Central memory CD8-positive, alpha-beta T cell (primary cell): ENCODE measurements at regions not wholly inside any gene's neighbourhood (a gene's known extent, or its start where the extent isn't known, plus 50 kb on each side); places are given as distances from the start of the nearest gene placed in this dataset.

ENCODE experiments used
- ATAC-seq: fragments of 150-1000 bp; cut with Tn5 transposase; replicated peaks from 2 replicates; pipeline ENCODE4 v1.10.0; 2022; ENCODE audit warnings: mild to moderate bottlenecking, moderate FRiP score, moderate number of reproducible peaks; ENCODE audit not compliant: poor library complexity, severe bottlenecking; ENCODE audit errors: extremely low read depth
- DNase-seq, 2 donors: peaks; one replicate each; pipeline ENCODE4 v3.0.0; 2021; ENCODE audit warnings: low spot score in 2 of 2
- H3K27ac Mint-ChIP-seq: one replicate; pipeline ENCODE4 v1.8.0; 2022; ENCODE audit warnings: low read depth, mild to moderate bottlenecking, moderate library complexity, mixed read lengths
- H3K27me3 Mint-ChIP-seq: one replicate; pipeline ENCODE4 v1.8.0; 2022; ENCODE audit warnings: mixed read lengths
- H3K36me3 Mint-ChIP-seq: one replicate; pipeline ENCODE4 v1.8.0; 2022; ENCODE audit warnings: mild to moderate bottlenecking, moderate library complexity, mixed read lengths; ENCODE audit not compliant: insufficient read depth
- H3K4me1 Mint-ChIP-seq: one replicate; pipeline ENCODE4 v1.8.0; 2022; ENCODE audit warnings: mixed read lengths
- H3K4me3 Mint-ChIP-seq: one replicate; pipeline ENCODE4 v1.8.0; 2022; ENCODE audit warnings: mild to moderate bottlenecking, moderate library complexity, mixed read lengths
- H3K9me3 Mint-ChIP-seq: one replicate; pipeline ENCODE4 v1.8.0; 2022; ENCODE audit warnings: mixed read lengths

DNA sequence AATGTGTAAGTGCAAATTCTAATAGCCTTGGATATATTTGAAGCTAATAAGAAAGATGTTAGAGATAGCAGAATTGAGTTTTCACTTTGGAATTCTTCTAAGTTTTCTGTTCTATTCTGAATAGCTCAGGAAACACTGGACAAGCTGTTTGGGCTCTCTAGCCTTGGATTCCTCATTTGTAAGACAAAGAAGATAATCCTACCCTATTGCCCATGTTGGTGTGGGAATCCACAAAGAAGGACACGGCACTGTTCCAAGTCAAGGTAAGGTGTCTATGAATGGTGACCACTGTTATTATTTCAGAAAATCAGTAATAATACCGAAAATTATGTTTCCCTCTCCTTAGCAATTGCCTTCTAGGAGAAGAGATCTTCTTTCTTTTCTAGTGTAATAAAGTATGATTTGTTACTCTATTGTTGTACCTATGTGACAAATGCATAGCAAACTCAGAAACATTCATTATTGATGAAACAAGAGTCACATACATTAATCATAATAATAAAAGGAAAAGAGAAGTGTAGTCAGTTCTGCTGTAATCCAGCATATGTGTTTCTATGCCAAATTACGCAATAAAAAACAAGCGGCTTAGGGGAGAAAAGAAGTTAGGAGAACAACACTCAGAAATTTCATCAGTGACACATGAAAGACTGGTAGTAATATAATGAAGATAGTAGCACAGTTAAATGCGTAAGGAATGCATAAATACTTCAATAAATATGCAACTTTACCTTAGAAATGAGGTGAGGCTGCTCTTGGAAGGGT lies 1012.3 kb upstream of the PHF14 start:
- no peaks in the 10 kb centered on the region for H3K4me1 Mint-ChIP-seq
- H3K36me3 Mint-ChIP-seq = peaks cover 2% of the 10 kb centered on the region
- H3K4me3 Mint-ChIP-seq = no peak overlapping the region
- DNase-seq = no peak
- no peak for ATAC-seq
- no peak overlapping the region for H3K27ac Mint-ChIP-seq
- H3K9me3 Mint-ChIP-seq = peaks cover 19% of the 10 kb centered on the region
- no peaks in the 10 kb centered on the region for H3K27me3 Mint-ChIP-seq

DNA sequence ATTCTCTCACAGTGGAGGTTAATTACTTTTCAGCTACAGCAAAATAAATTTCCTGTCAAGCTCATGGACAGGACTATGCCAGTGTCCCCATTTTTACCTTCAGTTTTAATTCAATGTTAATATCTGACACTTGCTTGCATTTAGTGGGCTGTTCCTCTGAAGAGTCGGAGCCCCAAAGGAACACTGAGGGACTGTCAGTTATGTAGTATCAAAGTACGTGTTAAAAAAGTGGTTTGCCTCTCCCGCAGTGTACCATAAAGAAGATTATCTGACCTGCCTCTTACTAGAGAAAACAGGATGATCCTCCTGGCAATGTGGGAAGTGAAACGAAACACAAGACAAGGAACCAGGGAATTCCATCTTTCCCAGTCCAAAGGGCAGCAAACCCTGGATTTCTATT lies 1010.9 kb upstream of the PHF14 start:
- peaks cover 11% of the 10 kb centered on the region for H3K9me3 Mint-ChIP-seq
- no peaks in the 10 kb centered on the region for H3K27me3 Mint-ChIP-seq
- no peak for ATAC-seq
- H3K4me1 Mint-ChIP-seq = no peaks in the 10 kb centered on the region
- no peak for DNase-seq
- no peak overlapping the region for H3K4me3 Mint-ChIP-seq
- H3K36me3 Mint-ChIP-seq = peaks cover 2% of the 10 kb centered on the region
- H3K27ac Mint-ChIP-seq = no peak overlapping the region

DNA sequence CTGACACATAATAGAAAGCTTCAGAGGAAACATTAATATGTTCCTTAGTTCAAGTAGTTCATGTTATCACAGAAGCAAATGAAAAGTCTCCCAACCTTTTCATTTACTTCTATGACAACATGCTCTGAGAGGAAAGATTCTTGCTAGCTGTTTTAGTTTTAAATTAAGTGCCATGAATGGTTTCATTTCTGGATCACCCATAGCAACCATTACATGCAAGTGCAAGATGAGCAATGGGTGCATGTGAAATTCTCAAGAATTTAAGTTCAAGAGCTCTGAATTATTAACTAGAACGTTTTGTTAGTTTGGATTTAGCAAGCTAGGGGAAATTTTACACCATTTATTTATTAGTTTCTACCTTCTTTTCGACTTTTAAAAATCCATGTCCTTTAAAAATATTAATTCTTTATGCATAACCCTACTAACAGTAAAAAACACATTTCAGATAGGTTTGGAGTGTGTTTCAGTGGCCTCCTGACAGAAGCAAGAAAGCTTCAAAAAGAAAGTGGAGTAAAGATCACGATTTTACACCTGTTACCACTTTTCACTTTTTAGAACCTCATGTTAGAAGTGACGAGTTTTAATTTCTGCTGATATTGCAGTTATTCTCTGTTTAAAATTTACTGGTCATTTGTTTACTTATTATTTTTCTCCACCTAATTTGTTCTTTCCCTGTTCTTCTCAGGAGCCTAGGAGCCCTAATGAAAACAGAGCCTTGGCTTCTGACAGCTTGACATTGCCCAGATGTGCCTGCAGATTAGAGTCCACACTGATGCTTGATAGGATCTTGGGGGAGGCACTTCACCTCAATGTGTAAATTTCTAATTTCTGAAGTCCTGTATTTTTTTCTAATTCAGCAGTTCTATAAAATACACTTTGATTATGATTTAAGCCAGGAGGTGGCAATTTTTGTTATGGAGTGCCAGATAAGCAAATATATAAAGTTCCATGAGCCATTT lies 995.3 kb upstream of the PHF14 start:
- no peaks in the 10 kb centered on the region for H3K27me3 Mint-ChIP-seq
- no peak overlapping the region for H3K27ac Mint-ChIP-seq
- H3K36me3 Mint-ChIP-seq = no peaks in the 10 kb centered on the region
- ATAC-seq (no peak), DNase-seq (no peak)
- H3K4me3 Mint-ChIP-seq = no peak overlapping the region
- peaks cover 6% of the 10 kb centered on the region for H3K9me3 Mint-ChIP-seq
- no peaks in the 10 kb centered on the region for H3K4me1 Mint-ChIP-seq

DNA sequence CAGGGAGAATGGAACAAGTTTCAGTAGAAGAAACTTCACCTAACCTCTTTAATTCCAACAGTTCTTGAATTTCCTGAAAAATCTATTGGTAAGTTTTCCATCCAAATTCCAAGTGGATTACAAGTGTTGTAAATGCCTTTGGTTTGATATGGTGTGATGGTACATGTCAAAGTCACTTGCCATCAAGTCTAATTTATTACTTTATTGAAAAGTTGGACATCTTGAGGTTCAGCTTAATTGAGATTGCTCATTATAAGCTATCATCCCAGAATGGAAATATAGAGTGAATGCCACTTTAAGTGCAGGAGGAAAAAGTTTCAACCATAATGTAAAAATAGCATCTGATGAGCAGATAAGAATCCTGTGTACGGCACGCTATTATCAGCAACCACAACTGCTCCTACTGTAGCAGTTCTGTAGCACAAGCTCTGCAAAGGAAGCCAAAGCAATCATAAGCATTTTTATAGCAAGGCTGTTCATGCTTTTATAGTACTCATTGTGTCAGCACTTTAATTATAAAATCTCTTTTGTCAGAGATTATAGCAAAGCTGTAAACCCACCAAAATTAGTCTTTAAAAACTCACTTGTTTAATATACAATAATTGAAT lies 991.8 kb upstream of the PHF14 start:
- no peak overlapping the region for H3K4me3 Mint-ChIP-seq
- peaks cover 6% of the 10 kb centered on the region for H3K9me3 Mint-ChIP-seq
- H3K36me3 Mint-ChIP-seq = no peaks in the 10 kb centered on the region
- ATAC-seq (no peak), DNase-seq (no peak)
- no peaks in the 10 kb centered on the region for H3K27me3 Mint-ChIP-seq
- H3K27ac Mint-ChIP-seq = no peak overlapping the region
- H3K4me1 Mint-ChIP-seq = no peaks in the 10 kb centered on the region

DNA sequence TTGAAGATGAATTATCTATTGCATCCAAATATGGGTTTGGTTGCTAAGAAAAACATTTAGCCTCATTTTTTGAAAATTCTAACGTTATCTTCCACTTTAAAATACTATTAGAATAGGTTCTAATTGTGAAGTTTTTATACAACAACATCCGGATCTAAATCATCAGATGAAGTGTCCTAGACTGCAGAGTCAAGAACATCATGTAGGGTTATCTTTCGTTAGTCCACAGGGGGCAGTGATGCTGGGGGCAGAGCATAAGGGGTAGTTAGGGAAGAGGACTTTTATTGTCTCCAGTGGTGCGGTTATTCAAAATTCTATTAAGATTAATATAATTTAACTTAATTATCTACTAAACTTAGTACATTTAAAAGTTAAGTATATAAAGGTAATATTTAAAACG lies 990.6 kb upstream of the PHF14 start:
- Mint-ChIP-seq H3K9me3 (peaks cover 6% of the 10 kb centered on the region), H3K4me3 (no peak overlapping the region), H3K4me1 (no peaks in the 10 kb centered on the region), H3K27ac (no peak overlapping the region), H3K27me3 (no peaks in the 10 kb centered on the region), H3K36me3 (no peaks in the 10 kb centered on the region)
- no peak for DNase-seq
- ATAC-seq = no peak

DNA sequence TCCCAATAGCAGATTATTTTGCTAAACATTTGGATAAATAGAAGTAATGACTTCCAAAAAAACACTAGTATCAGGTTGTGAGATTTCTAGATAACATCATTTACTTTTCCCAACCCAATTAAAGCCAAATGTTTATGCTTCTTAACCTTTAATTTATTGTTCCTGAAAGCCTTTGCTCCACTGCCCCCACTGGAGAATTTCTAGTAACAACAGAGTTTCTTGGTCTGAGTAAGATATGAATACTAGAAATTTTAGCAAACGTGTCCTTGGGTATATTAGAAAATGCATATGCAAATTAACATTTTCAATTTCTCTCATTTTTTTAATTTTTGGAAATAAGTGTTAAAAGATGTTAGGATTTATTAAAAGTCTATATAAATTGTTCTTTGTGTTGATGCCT lies 958.0 kb upstream of the PHF14 start:
- no peak overlapping the region for H3K4me3 Mint-ChIP-seq
- H3K36me3 Mint-ChIP-seq = no peaks in the 10 kb centered on the region
- DNase-seq = no peak
- no peak overlapping the region for H3K27ac Mint-ChIP-seq
- H3K9me3 Mint-ChIP-seq = peaks cover 14% of the 10 kb centered on the region
- H3K27me3 Mint-ChIP-seq = no peaks in the 10 kb centered on the region
- no peaks in the 10 kb centered on the region for H3K4me1 Mint-ChIP-seq
- ATAC-seq = no peak

DNA sequence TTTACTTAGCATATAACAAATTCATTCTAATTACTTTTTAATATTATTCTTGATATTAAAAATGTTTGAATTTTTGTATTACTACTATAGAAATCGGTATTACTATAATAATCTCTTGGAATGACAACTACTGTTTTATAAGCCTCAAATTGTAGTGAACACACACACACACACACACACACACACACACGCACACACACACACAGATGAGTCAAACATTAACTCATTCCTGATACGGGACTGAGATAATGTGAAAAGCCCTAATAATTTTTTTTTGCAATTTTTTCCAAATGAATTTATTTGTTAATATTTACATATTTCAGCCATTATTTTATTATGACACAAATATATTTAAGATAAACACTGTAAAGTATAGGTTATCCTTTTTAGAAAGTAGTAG lies 951.2 kb upstream of the PHF14 start:
- Mint-ChIP-seq H3K27ac (no peak overlapping the region), H3K36me3 (no peaks in the 10 kb centered on the region), H3K27me3 (no peaks in the 10 kb centered on the region), H3K9me3 (peaks cover 9% of the 10 kb centered on the region), H3K4me3 (no peak overlapping the region), H3K4me1 (no peaks in the 10 kb centered on the region)
- DNase-seq = no peak
- ATAC-seq = no peak

DNA sequence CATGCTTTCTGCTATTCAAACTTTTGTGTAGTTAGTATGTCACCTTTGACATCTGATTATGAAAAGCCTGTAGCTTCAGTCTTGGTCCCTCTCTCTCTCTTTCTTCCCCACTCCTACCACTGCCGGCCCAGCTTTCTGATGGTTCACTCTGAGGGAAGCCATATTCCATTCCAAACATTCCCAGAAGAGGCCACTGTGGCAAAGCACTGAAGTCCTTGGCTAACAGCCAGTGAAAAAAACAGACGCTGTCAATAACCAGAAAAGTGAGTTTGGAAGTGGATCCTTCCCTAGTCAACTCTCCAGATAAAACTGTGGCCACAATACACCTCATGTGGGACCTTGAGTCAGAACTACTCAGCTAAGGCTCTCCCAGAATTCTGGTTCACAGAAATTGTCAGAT lies 950.7 kb upstream of the PHF14 start:
- ATAC-seq (no peak), DNase-seq (no peak)
- Mint-ChIP-seq H3K27me3 (no peaks in the 10 kb centered on the region), H3K4me3 (no peak overlapping the region), H3K27ac (no peak overlapping the region), H3K4me1 (no peaks in the 10 kb centered on the region), H3K9me3 (peaks cover 9% of the 10 kb centered on the region), H3K36me3 (no peaks in the 10 kb centered on the region)

DNA sequence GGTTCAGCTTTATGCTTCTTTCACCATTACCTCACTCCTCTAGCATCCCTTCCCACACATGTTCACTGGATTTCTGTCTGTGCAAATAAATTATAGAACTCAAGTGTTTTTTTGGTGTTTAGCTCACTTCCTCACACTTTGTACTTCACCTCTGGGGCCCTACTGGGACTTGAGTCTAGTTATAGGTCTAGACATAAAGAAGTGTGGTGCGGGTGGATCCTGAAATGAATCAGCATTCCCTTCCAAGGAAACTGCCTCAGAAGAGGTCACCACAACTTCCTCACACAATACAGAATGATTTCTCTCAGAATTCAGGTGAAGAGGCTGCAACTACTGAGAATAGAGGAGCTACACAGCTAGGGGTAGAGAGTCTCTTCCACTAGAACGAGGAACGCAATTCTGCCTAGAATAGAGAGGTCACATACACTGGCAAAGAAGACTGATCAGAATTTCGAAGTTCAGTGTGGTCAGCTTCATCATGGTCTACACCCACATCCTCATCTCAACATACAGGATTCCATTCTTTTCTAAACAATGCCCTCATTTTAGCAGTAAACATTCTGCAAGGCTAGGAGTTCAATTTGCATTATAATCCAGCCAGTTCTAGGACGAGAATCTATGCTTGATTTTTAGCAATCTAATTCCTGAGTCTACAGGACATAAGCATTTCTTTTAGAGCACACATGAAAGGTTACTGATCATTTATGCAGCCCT lies 938.7 kb upstream of the PHF14 start:
- ATAC-seq (no peak), DNase-seq (no peak)
- no peaks in the 10 kb centered on the region for H3K27me3 Mint-ChIP-seq

DNA sequence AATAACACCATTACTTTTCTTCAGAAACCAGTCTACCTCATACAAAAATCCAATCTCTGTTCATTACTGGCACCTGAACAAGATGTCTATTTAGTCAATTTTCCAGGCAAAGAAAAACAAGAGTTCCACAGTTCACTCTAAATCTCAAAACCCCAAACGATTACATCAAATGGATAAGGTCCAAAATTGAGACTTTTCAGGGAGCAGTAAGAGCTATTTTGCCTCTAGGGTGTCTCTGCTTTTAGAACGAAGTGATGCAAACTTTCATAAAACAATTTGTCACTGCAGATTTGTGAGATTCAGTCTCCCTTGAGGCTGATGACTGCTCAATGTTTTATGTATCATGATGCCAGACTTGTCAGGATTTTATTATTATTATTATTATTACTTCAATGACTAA lies 937.0 kb upstream of the PHF14 start:
- peaks cover 9% of the 10 kb centered on the region for H3K9me3 Mint-ChIP-seq
- DNase-seq (no peak), ATAC-seq (no peak)
- H3K4me1 Mint-ChIP-seq = no peaks in the 10 kb centered on the region
- H3K36me3 Mint-ChIP-seq = no peaks in the 10 kb centered on the region
- no peak overlapping the region for H3K4me3 Mint-ChIP-seq
- H3K27me3 Mint-ChIP-seq = no peaks in the 10 kb centered on the region
- H3K27ac Mint-ChIP-seq = no peak overlapping the region

More for the DNA sequence above, 938.7 kb upstream of the PHF14 start:
- Mint-ChIP-seq H3K27ac (no peak overlapping the region), H3K4me1 (no peaks in the 10 kb centered on the region), H3K9me3 (peaks cover 9% of the 10 kb centered on the region), H3K4me3 (no peak overlapping the region), H3K36me3 (no peaks in the 10 kb centered on the region)

DNA sequence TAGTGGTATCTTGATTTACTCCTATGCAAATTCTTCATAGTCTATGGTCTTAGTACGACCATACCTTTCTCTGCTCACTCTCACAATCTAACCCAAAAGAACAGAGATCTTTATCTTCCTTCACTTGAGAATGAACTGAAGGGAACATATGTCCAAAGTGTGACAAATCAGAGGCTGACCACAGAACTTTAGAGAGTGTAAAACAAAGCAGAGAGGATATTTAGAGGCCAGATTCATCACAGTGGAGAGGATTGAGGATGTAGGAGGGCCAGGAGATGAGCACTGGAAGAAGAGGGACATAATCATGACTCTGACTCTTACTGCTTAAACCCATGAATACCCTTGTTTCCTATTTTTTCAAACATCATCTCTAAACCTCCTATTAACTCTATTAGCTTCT lies 935.3 kb upstream of the PHF14 start:
- Mint-ChIP-seq H3K27ac (no peak overlapping the region), H3K4me3 (no peak overlapping the region), H3K27me3 (no peaks in the 10 kb centered on the region), H3K9me3 (peaks cover 9% of the 10 kb centered on the region), H3K4me1 (no peaks in the 10 kb centered on the region), H3K36me3 (no peaks in the 10 kb centered on the region)
- ATAC-seq (no peak), DNase-seq (no peak)

DNA sequence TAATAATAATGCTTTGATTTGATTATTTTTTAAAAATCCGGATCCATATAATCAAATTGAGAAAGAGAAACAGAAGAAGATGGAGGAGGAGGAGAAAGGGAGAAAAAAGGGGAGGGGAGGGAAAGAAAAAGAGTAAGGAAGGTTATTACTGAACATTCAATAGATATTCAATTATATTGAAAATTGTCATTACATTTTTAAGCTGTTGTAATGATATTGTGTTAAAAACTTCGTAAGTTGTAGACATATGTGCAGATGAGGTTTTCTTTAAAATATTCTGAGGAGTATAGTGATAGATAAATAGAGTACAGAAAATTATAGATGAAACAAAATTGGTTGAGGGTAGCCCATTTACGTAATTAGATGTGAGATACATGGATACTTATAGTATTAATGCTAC lies 933.0 kb upstream of the PHF14 start:
- H3K36me3 Mint-ChIP-seq = no peaks in the 10 kb centered on the region
- DNase-seq = no peak
- no peak overlapping the region for H3K4me3 Mint-ChIP-seq
- no peak for ATAC-seq
- no peaks in the 10 kb centered on the region for H3K27me3 Mint-ChIP-seq
- H3K27ac Mint-ChIP-seq = no peak overlapping the region
- H3K4me1 Mint-ChIP-seq = no peaks in the 10 kb centered on the region
- H3K9me3 Mint-ChIP-seq = no peaks in the 10 kb centered on the region
